ENCODE measurements at regions not wholly inside any gene's neighbourhood (a gene's known extent, or its start where the extent isn't known, plus 50 kb on each side); places are given as distances from the start of the nearest gene placed in this dataset.

DNA sequence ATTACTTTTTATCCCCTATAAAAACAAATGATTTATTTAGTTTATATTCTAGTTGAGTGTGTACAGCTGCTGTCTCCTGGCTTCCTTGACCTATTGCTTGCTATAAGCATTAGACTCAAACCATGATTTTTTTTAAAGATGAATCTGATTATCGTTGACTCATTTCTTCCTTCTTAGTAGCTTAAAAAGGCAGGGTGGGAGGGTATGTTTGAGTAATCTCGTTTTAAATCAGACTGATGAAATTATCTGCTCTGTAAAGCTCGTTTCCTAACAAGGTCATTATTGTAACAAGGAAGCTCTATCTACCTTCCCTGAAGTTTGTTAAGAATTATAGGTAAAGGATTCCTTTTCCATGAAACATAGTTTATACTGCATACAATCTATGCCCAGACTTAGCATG is 276.3 kb upstream of the KCND2 start:
- Histone ChIP-seq H3K4me1 (ENCODE audit: control insufficient read depth, extremely low read depth, insufficient read depth, low read length) (no peaks in the 10 kb centered on the region), H3K4me2 (ENCODE audit: control insufficient read depth, extremely low read depth, insufficient read depth, low read depth, low read length) (no peak overlapping the region), H4K20me1 (ENCODE audit: control insufficient read depth, extremely low read depth, insufficient read depth, low read length) (no peaks in the 10 kb centered on the region), H3K27me3 (ENCODE audit: control insufficient read depth, extremely low read depth, insufficient read depth, low read length) (no peaks in the 10 kb centered on the region), H3K9me1 (ENCODE audit: control insufficient read depth, extremely low read depth, insufficient read depth, low read length) (no peaks in the 10 kb centered on the region), H3K36me3 (ENCODE audit: control insufficient read depth in 2 of 2, extremely low read depth in 1 of 2, insufficient read depth in 2 of 2, low read length in 2 of 2) (no peaks in the 10 kb centered on the region), H3K27ac (ENCODE audit: control insufficient read depth, insufficient read depth, low read length) (no peak overlapping the region), H3K9me3 (ENCODE audit: control insufficient read depth, low read depth, low read length) (no peaks in the 10 kb centered on the region), H3K79me2 (ENCODE audit: control insufficient read depth, insufficient read depth, low read length) (no peaks in the 10 kb centered on the region), H3K4me3 (ENCODE audit: control insufficient read depth in 2 of 3, extremely low read depth in 1 of 3, insufficient read depth in 2 of 3, low read depth in 1 of 3, low read length in 3 of 3) (no peak overlapping the region), H3K9ac (ENCODE audit: control insufficient read depth, extremely low read depth, insufficient read depth, low read length) (no peak overlapping the region), H2AFZ (ENCODE audit: control insufficient read depth, low read length) (no peak overlapping the region)
- no peak for TF ChIP-seq EZH2 (IDR thresholded peaks at IDR 0.05; ENCODE audit: low read length)
- TF ChIP-seq CTCF (optimal IDR thresholded peaks at IDR 0.05 in 1 of 3, IDR thresholded peaks at IDR 0.05 in 1 of 3, conservative IDR thresholded peaks at IDR 0.05 in 1 of 3; ENCODE audit: extremely low read depth in 1 of 3, insufficient read depth in 2 of 3, low read length in 3 of 3): no peak
- FAIRE-seq: no peak
- dilution Hi-C loops (cut with MboI; ENCODE audit: extremely low pct_ligation_motif_present, low sequenced_read_pairs): no loop called here
- no peak for DNase-seq (ENCODE audit: low read depth, low spot score)

DNA sequence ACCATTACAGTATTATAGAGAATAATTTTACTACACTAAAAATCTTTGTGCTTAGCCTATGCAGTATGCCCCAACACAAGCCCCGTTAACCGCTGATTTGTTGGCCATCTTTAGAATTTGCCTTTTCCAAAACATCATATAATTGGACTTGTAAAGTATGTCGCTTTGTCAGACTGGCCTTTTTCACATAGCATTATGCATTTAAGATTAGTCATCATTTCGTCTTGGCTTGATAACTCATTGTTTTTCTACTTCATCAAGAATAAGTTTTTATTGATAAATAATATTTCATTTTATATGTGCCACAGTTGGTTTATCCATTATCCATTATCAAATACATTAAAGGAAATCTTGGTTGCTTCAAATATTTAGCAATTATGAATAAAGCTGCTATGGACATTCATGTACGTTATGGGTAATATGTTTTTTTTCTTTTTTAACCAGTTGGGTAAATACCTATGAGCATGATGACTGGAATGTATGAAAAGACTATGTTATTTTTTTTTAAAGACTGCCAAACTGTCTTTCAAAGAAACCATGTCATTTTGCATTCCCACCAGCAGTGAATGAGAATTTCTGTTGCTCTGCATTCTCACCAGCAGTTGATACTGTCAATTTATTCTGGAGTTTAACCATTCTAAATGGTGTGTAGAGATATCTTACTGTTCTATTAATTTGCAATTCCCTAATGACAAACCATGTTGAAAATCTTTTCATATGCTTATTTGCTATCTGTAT is 273.1 kb upstream of the KCND2 start:
- Histone ChIP-seq H3K27ac (ENCODE audit: control insufficient read depth, insufficient read depth, low read length) (no peak overlapping the region), H3K4me3 (ENCODE audit: control insufficient read depth in 2 of 3, extremely low read depth in 1 of 3, insufficient read depth in 2 of 3, low read depth in 1 of 3, low read length in 3 of 3) (no peak overlapping the region), H3K4me1 (ENCODE audit: control insufficient read depth, extremely low read depth, insufficient read depth, low read length) (no peaks in the 10 kb centered on the region), H3K4me2 (ENCODE audit: control insufficient read depth, extremely low read depth, insufficient read depth, low read depth, low read length) (no peak overlapping the region), H3K36me3 (ENCODE audit: control insufficient read depth in 2 of 2, extremely low read depth in 1 of 2, insufficient read depth in 2 of 2, low read length in 2 of 2) (no peaks in the 10 kb centered on the region), H3K9me3 (ENCODE audit: control insufficient read depth, low read depth, low read length) (no peaks in the 10 kb centered on the region), H3K27me3 (ENCODE audit: control insufficient read depth, extremely low read depth, insufficient read depth, low read length) (no peaks in the 10 kb centered on the region), H3K9ac (ENCODE audit: control insufficient read depth, extremely low read depth, insufficient read depth, low read length) (no peak overlapping the region), H4K20me1 (ENCODE audit: control insufficient read depth, extremely low read depth, insufficient read depth, low read length) (no peaks in the 10 kb centered on the region), H2AFZ (ENCODE audit: control insufficient read depth, low read length) (no peak overlapping the region), H3K79me2 (ENCODE audit: control insufficient read depth, insufficient read depth, low read length) (no peaks in the 10 kb centered on the region), H3K9me1 (ENCODE audit: control insufficient read depth, extremely low read depth, insufficient read depth, low read length) (no peaks in the 10 kb centered on the region)
- TF ChIP-seq CTCF (optimal IDR thresholded peaks at IDR 0.05 in 1 of 3, IDR thresholded peaks at IDR 0.05 in 1 of 3, conservative IDR thresholded peaks at IDR 0.05 in 1 of 3; ENCODE audit: extremely low read depth in 1 of 3, insufficient read depth in 2 of 3, low read length in 3 of 3) (no peak), EZH2 (IDR thresholded peaks at IDR 0.05; ENCODE audit: low read length) (no peak)
- dilution Hi-C loops (cut with MboI; ENCODE audit: extremely low pct_ligation_motif_present, low sequenced_read_pairs): no loop called here
- DNase-seq (ENCODE audit: low read depth, low spot score) (no peak), FAIRE-seq (no peak)

Data from keratinocyte (primary cell).